GM12892 (cell line): ENCODE measurements at regions not wholly inside any gene's neighbourhood (a gene's known extent, or its start where the extent isn't known, plus 50 kb on each side); places are given as distances from the start of the nearest gene placed in this dataset.

ENCODE experiments used
- DNase-seq: peaks from one replicate; pipeline ENCODE4 v3.0.0; 2011; ENCODE audit not compliant: insufficient read length
- FAIRE-seq: peaks from 2 replicates; lab custom pipeline; 2011; peaks lifted over from hg19 to GRCh38; lab: Jason Lieb, UNC
- POLR2A ChIP-seq: IDR thresholded peaks from 2 replicates; pipeline ENCODE4 v1.6.1; 2011; ENCODE audit warnings: low read depth, low read length, control low read depth
- POLR2AphosphoS5 ChIP-seq: IDR thresholded peaks from 2 replicates; pipeline ENCODE4 v1.6.1; 2011; ENCODE audit warnings: low read depth, low read length, control low read depth
- TAF1 ChIP-seq: IDR thresholded peaks from 2 replicates; pipeline ENCODE4 v1.6.1; 2011; ENCODE audit warnings: low read depth, mild to moderate bottlenecking, control low read depth, low read length, borderline replicate concordance

DNA sequence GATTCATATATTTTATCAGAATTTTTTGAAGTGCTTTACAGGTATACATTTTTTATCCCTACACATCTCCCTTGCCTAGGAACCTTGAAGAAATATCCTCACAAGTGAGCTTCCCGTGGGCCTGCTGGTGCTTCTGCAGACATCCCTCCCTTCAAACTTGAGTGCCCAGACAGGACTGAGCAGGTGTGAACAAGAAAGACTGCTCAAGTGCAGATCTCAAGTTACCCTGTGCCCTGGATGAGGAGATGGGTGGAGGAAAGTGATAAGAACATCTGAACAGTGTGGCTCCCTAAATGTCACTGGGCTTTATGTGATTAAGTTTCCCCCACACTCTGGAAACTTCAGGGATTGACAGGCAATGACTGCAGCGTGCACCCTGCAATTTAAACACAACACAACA lies 209.8 kb downstream of the TLE1 start:
- no peak for DNase-seq
- no peak for TF ChIP-seq POLR2A
- no peak for TF ChIP-seq POLR2AphosphoS5
- no peak for TF ChIP-seq TAF1
- FAIRE-seq: no peak

DNA sequence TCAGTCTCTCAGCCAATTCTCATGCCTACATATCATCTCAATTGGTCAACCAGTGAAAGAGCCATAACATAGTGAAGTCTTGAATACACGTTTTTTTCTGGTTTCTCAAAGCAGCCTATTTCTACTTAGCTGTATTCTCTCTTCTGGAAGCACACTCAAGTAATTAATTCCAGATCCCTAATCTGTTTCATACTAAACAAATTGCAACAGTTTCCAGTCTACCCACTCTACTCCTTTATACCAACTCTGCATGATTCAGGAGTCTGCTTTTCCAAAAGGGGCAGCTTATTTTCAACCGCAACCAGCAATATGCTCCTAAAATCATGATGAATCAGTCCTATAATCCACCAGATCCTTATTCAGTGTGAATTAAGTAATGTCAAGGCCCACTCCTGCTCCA lies 211.7 kb downstream of the TLE1 start:
- TF ChIP-seq TAF1 (no peak), POLR2A (no peak), POLR2AphosphoS5 (no peak)
- no peak for DNase-seq
- FAIRE-seq: no peak

GRCh38 chr9:81476813-81477490 lies 212.4 kb downstream of the TLE1 start:
- DNase-seq (no peak), FAIRE-seq (no peak)
- TF ChIP-seq POLR2A (no peak), POLR2AphosphoS5 (no peak), TAF1 (no peak)

DNA sequence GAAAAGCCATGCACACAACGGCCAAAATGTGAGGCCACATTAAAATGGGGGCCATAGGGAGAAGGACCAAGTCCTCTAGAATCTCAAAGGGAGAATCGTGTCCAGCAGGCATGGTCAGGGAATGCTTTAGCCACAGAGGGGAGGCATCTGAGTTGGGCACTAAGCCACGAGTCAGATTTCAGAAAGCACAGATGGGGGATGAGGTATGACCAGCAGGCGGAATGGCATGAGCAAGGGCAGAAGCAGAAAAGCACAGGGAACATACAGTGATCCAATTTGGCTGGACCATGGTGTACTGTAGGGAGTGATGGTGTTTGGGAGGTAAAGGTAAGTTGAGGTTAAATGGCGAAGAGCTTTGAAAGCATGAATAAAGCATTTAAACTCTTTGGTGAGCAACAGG lies 214.6 kb downstream of the TLE1 start:
- TF ChIP-seq TAF1 (no peak), POLR2AphosphoS5 (no peak), POLR2A (no peak)
- FAIRE-seq (no peak), DNase-seq (no peak)

- no peak for FAIRE-seq
- TF ChIP-seq TAF1: no peak
- TF ChIP-seq POLR2AphosphoS5: no peak
- TF ChIP-seq POLR2A: no peak
- no peak for DNase-seq
These were observed 215.2 kb downstream of the TLE1 start for GRCh38 chr9:81474125-81474524.

- no peak for DNase-seq
- FAIRE-seq: no peak
- TF ChIP-seq POLR2A: no peak
- no peak for TF ChIP-seq POLR2AphosphoS5
- TF ChIP-seq TAF1: no peak
These were observed 215.6 kb downstream of the TLE1 start for GRCh38 chr9:81473708-81474107.

DNA sequence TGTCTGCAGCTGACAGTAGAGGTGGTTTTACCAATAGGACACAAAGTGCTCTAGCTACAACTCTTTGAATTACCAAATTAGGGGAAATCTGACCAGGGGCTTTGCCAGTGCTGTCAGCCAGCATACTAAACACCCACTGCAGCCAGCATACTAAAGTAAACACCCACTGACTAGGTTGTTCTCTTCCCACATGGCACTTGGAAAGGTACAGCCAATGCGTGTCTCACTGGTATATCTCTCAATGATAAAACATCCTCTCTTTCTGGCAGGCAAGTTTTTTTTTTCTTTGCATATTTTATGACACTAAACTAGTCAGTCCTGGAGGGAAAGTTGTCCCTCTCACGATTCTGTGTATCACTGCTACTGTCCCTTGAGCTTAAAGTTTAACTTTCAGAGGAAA lies 216.1 kb downstream of the TLE1 start:
- FAIRE-seq (no peak), DNase-seq (no peak)
- no peak for TF ChIP-seq POLR2A
- TF ChIP-seq TAF1: no peak
- TF ChIP-seq POLR2AphosphoS5: no peak

DNA sequence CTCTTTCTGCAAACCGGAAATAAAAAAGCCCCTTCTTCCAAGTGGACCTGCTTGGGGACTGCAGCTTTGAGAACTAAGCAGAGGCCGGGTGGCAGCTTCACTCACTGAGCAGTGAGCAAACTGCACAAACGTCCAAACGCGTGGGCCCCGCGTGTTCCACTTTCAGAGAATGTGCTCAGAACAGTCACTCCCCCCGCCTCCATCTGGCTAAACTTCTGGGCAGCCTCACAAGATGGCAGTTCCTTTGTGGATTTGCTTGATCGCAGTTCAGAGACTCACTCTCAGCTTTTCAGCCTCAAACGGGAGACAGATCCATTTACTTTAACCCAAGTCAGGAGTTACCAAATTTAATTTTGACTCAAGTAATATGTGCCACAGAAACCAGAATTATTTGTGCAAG lies 216.6 kb downstream of the TLE1 start:
- TF ChIP-seq POLR2AphosphoS5 (no peak), TAF1 (no peak), POLR2A (no peak)
- FAIRE-seq (no peak), DNase-seq (no peak)

GRCh38 chr9:81470864-81471263 lies 218.5 kb downstream of the TLE1 start:
- DNase-seq (no peak), FAIRE-seq (no peak)
- TF ChIP-seq TAF1 (no peak), POLR2A (no peak), POLR2AphosphoS5 (no peak)

DNA sequence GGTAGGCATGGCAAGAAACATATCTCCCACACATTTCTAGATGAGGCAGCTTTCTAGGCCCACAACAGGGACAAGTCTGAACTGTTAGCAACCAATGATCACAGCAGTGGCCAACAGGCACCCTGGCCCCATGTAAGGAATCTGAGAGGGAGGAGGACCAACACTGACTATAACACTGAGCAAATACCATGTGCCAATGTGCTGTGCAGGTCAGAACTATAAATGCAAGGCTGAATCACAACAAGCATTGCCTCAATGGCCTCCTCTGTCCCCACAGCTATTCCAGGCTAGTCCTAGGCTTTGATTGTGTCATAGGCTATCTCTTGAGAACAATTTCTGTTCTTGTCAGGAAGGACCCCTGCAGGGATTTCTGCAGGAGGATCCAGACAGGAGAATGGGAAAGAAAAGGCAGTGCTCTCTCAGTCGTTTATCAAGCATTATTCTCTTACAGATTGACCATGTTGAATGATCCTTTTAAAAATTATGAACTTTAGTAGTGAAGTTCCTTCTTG lies 221.2 kb downstream of the TLE1 start:
- no peak for DNase-seq
- no peak for TF ChIP-seq POLR2AphosphoS5
- no peak for FAIRE-seq

DNA sequence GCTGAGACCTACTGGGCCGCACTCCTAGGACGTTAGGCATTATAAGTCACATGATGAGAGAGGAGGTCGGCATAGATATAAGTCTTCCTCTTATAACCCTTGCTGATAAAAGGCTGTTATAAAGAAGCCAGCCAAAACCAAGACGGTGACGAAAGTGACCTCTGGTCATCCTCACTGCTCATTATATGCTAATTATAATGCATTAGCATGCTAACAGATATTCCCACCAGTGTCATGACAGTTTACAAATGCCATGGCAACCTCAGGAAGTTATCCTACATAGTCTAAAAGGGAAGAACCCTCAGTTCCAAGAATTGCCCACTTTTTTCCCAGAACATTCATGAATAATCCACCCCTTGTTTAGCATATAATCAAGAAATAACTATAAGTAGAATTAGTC lies 222.4 kb downstream of the TLE1 start:
- DNase-seq (no peak), FAIRE-seq (no peak)
- TF ChIP-seq POLR2AphosphoS5 (no peak), TAF1 (no peak), POLR2A (no peak)

- TF ChIP-seq POLR2AphosphoS5 (no peak), POLR2A (no peak), TAF1 (no peak)
- FAIRE-seq (no peak), DNase-seq (no peak)
These were observed 223.8 kb downstream of the TLE1 start for GRCh38 chr9:81465468-81466011.
